ENCODE measurements at regions not wholly inside any gene's neighbourhood (a gene's known extent, or its start where the extent isn't known, plus 50 kb on each side); places are given as distances from the start of the nearest gene placed in this dataset.

GRCh38 chr11:70542811-70543210, 144.5 kb downstream of the CTTN start (continued):
- TF ChIP-seq CTCF (IDR thresholded peaks at IDR 0.05 in 2 of 3, conservative IDR thresholded peaks at IDR 0.05 in 1 of 3; ENCODE audit: borderline replicate concordance in 1 of 3, insufficient read depth in 1 of 3, low read depth in 2 of 3, low read length in 2 of 3) = no peak
- TF ChIP-seq EGR1 (IDR thresholded peaks at IDR 0.05; ENCODE audit: low read depth) = no peak
- no peak for TF ChIP-seq JUND (IDR thresholded peaks at IDR 0.05)
- TF ChIP-seq SIN3A (IDR thresholded peaks at IDR 0.05; ENCODE audit: low read depth) = no peak
- TF ChIP-seq POLR2AphosphoS5 (IDR thresholded peaks at IDR 0.05; ENCODE audit: low read depth, low read length) = no peak
- no peak for TF ChIP-seq FOSL1 (IDR thresholded peaks at IDR 0.05; ENCODE audit: low read depth)

- CTCF ChIA-PET = no interaction called here
- Histone ChIP-seq H3K4me1 (ENCODE audit: control insufficient read depth in 1 of 2, insufficient read depth in 2 of 2, low read length in 2 of 2) (no peaks in the 10 kb centered on the region; a peak in 1 of 4 replicates), H3K9ac (ENCODE audit: low read length) (no peak overlapping the region), H2AFZ (ENCODE audit: low read depth, low read length, poor library complexity, severe bottlenecking) (no peak overlapping the region), H3K4me2 (ENCODE audit: low read length) (no peak overlapping the region), H4K20me1 (ENCODE audit: insufficient read depth) (no peaks in the 10 kb centered on the region), H3K9me3 (ENCODE audit: control insufficient read depth in 1 of 2, insufficient read depth in 1 of 2, low read depth in 1 of 2, low read length in 2 of 2) (peaks cover 0 to 3% of the 10 kb centered on the region in 2 experiments; a peak in 1 of 4 replicates), H3K27ac (ENCODE audit: low read depth, low read length) (no peak overlapping the region), H3K9me2 (ENCODE audit: insufficient read depth) (no peaks in the 10 kb centered on the region), H3K27me3 (ENCODE audit: insufficient read depth, low read length) (no peaks in the 10 kb centered on the region), H3K36me3 (ENCODE audit: control insufficient read depth in 1 of 2, insufficient read depth in 2 of 2, low read length in 2 of 2) (no peaks in the 10 kb centered on the region), H3K79me2 (ENCODE audit: insufficient read depth, low read length) (no peaks in the 10 kb centered on the region), H3K4me3 (replicated peaks in 1 of 2; ENCODE audit: low read depth in 1 of 2, low read length in 2 of 2) (no peak overlapping the region)
- intact Hi-C loops (cut with micrococcal nuclease) = no loop called here
- DNase-seq (ENCODE audit: low read depth, low spot score) (no peak), ATAC-seq (no peak)
- POLR2A ChIA-PET = interaction anchor here (0.6 kb wide), 1 partner anchor 12 kb away, joined by 3 read pairs; no protein-coding TSS in a partner anchor
- RAD21 ChIA-PET (ENCODE audit: low non-redundant PET in 1 of 2, low total read pairs in 2 of 2, uncharacterized antibody in 2 of 2, unreplicated experiment in 2 of 2) = no interaction called here
- BruUV-seq (replicated peaks) = no TSS peak
- TF ChIP-seq POLR2AphosphoS5 (IDR thresholded peaks at IDR 0.05; ENCODE audit: low read depth, low read length) = no peak
- no peak for TF ChIP-seq POLR2A (IDR thresholded peaks at IDR 0.05; ENCODE audit: borderline replicate concordance, extremely low read depth, insufficient read depth, insufficient read length)
- no peak for TF ChIP-seq SRF (IDR thresholded peaks at IDR 0.05; ENCODE audit: low read depth)
- TF ChIP-seq ATF3 (IDR thresholded peaks at IDR 0.05) = no peak
- no peak for TF ChIP-seq MAX (IDR thresholded peaks at IDR 0.05)
- no peak for TF ChIP-seq ELF1 (IDR thresholded peaks at IDR 0.05; ENCODE audit: borderline replicate concordance, low read depth)
- TF ChIP-seq SIN3A (IDR thresholded peaks at IDR 0.05; ENCODE audit: low read depth) = no peak
- no peak for TF ChIP-seq CTCF (IDR thresholded peaks at IDR 0.05 in 2 of 3, conservative IDR thresholded peaks at IDR 0.05 in 1 of 3; ENCODE audit: borderline replicate concordance in 1 of 3, insufficient read depth in 1 of 3, low read depth in 2 of 3, low read length in 2 of 3)
- no peak for TF ChIP-seq EZH2 (IDR thresholded peaks at IDR 0.05)
- no peak for TF ChIP-seq FOSL1 (IDR thresholded peaks at IDR 0.05; ENCODE audit: low read depth)
- TF ChIP-seq ZNF274 (IDR thresholded peaks at IDR 0.05; ENCODE audit: low read depth, low read length) = no peak
- no peak for TF ChIP-seq SP1 (IDR thresholded peaks at IDR 0.05; ENCODE audit: low read depth)
- TF ChIP-seq EZH2phosphoT487 (IDR thresholded peaks at IDR 0.05; ENCODE audit: borderline replicate concordance) = no peak
- no peak for TF ChIP-seq ZFX (IDR thresholded peaks at IDR 0.05)
- no peak for TF ChIP-seq REST (IDR thresholded peaks at IDR 0.05; ENCODE audit: low read depth)
These were observed 145.3 kb downstream of the CTTN start for GRCh38 chr11:70543611-70544010.
